ENCODE measurements at regions not wholly inside any gene's neighbourhood (a gene's known extent, or its start where the extent isn't known, plus 50 kb on each side); places are given as distances from the start of the nearest gene placed in this dataset.

- Mint-ChIP-seq H3K9me3 (ENCODE audit: unreplicated experiment) (no peaks in the 10 kb centered on the region), H3K4me3 (ENCODE audit: unreplicated experiment) (no peak overlapping the region), H3K27ac (ENCODE audit: low read depth, unreplicated experiment) (no peak overlapping the region), H3K27me3 (ENCODE audit: insufficient read depth, unreplicated experiment) (peaks cover 49% of the 10 kb centered on the region), H3K4me1 (ENCODE audit: insufficient read depth, unreplicated experiment) (no peaks in the 10 kb centered on the region), H3K36me3 (ENCODE audit: insufficient read depth, unreplicated experiment) (no peaks in the 10 kb centered on the region)
- no TSS peak for BruUV-seq (replicated peaks)
- DNase-seq (ENCODE audit: unreplicated experiment) = no peak
- intact Hi-C loops (cut with micrococcal nuclease) = no loop called here
- ChIA-PET CTCF (no interaction called here), POLR2A (no interaction called here)
- TF ChIP-seq, protein P1, sequence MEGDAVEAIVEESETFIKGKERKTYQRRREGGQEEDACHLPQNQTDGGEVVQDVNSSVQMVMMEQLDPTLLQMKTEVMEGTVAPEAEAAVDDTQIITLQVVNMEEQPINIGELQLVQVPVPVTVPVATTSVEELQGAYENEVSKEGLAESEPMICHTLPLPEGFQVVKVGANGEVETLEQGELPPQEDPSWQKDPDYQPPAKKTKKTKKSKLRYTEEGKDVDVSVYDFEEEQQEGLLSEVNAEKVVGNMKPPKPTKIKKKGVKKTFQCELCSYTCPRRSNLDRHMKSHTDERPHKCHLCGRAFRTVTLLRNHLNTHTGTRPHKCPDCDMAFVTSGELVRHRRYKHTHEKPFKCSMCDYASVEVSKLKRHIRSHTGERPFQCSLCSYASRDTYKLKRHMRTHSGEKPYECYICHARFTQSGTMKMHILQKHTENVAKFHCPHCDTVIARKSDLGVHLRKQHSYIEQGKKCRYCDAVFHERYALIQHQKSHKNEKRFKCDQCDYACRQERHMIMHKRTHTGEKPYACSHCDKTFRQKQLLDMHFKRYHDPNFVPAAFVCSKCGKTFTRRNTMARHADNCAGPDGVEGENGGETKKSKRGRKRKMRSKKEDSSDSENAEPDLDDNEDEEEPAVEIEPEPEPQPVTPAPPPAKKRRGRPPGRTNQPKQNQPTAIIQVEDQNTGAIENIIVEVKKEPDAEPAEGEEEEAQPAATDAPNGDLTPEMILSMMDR (IDR thresholded peaks at IDR 0.05; ENCODE audit: unreplicated experiment) = no peak
These were observed 154.0 kb upstream of the SYNPR start for GRCh38 chr3:63124090-63124489.

DNA sequence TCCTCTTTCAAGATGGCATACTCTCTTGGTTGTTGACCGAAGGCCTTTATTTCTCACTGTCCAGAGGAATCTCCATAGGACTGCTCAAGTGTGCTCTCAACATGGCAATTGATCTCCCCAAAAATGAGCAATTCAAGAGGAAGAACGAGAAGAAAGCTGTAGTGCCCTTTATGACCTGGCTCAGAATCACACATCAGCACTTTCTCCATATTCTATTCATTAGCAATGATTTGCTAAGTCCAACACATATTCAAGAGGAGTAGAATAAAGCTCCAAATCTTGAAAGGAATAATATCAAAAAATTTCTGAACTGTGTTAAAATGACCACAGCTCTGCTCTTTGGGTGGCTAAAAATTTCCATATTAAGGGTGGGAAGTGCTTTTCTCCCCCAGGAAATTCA lies 151.6 kb upstream of the SYNPR start:
- H3K27ac Mint-ChIP-seq (ENCODE audit: low read depth, unreplicated experiment) = no peak overlapping the region
- H3K36me3 Mint-ChIP-seq (ENCODE audit: insufficient read depth, unreplicated experiment) = no peaks in the 10 kb centered on the region
- no peaks in the 10 kb centered on the region for H3K4me1 Mint-ChIP-seq (ENCODE audit: insufficient read depth, unreplicated experiment)
- DNase-seq (ENCODE audit: unreplicated experiment) = no peak
- H3K27me3 Mint-ChIP-seq (ENCODE audit: insufficient read depth, unreplicated experiment) = peaks cover 30% of the 10 kb centered on the region
- H3K4me3 Mint-ChIP-seq (ENCODE audit: unreplicated experiment) = no peak overlapping the region
- TF ChIP-seq, protein P1 (IDR thresholded peaks at IDR 0.05; ENCODE audit: unreplicated experiment) = no peak
- no TSS peak for BruUV-seq (replicated peaks)
- POLR2A ChIA-PET = no interaction called here
- intact Hi-C loops (cut with micrococcal nuclease) = no loop called here
- CTCF ChIA-PET = no interaction called here
- no peaks in the 10 kb centered on the region for H3K9me3 Mint-ChIP-seq (ENCODE audit: unreplicated experiment)

GRCh38 chr3:63128380-63128779 lies 149.7 kb upstream of the SYNPR start:
- Mint-ChIP-seq H3K9me3 (ENCODE audit: unreplicated experiment) (no peaks in the 10 kb centered on the region), H3K36me3 (ENCODE audit: insufficient read depth, unreplicated experiment) (no peaks in the 10 kb centered on the region)

DNA sequence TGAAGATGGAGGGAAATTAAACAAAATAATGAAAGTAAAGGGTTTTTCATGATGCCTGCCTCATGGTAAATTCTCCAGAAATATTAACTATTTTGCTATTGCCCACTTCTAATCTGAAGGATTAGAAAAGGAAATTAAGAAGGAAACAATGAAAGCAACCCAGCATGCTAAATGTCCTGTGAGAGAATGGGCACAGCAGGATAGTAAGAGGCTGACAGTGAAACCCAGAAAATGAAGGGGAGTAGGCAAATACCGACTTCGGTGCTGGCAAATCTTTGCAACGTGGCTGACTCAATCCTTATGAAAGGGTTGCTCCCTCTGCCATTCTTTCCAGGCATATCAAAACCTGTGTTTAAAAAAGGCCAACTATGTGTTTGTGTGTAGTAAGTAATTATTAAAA lies 147.5 kb upstream of the SYNPR start:
- TF ChIP-seq, protein P1 (IDR thresholded peaks at IDR 0.05; ENCODE audit: unreplicated experiment) = no peak
- DNase-seq (ENCODE audit: unreplicated experiment) = no peak
- no TSS peak for BruUV-seq (replicated peaks)
- intact Hi-C loops (cut with micrococcal nuclease) = no loop called here
- ChIA-PET CTCF (no interaction called here), POLR2A (no interaction called here)
- no peaks in the 10 kb centered on the region for H3K4me1 Mint-ChIP-seq (ENCODE audit: insufficient read depth, unreplicated experiment)
- no peak overlapping the region for H3K27ac Mint-ChIP-seq (ENCODE audit: low read depth, unreplicated experiment)
- H3K36me3 Mint-ChIP-seq (ENCODE audit: insufficient read depth, unreplicated experiment) = no peaks in the 10 kb centered on the region
- H3K9me3 Mint-ChIP-seq (ENCODE audit: unreplicated experiment) = no peaks in the 10 kb centered on the region
- peaks cover 11% of the 10 kb centered on the region for H3K27me3 Mint-ChIP-seq (ENCODE audit: insufficient read depth, unreplicated experiment)
- H3K4me3 Mint-ChIP-seq (ENCODE audit: unreplicated experiment) = no peak overlapping the region

More at GRCh38 chr3:63128380-63128779, 149.7 kb upstream of the SYNPR start:
- Mint-ChIP-seq H3K27me3 (ENCODE audit: insufficient read depth, unreplicated experiment) (peaks cover 12% of the 10 kb centered on the region), H3K4me1 (ENCODE audit: insufficient read depth, unreplicated experiment) (no peaks in the 10 kb centered on the region), H3K27ac (ENCODE audit: low read depth, unreplicated experiment) (no peak overlapping the region), H3K4me3 (ENCODE audit: unreplicated experiment) (no peak overlapping the region)
- no TSS peak for BruUV-seq (replicated peaks)
- ChIA-PET POLR2A (interaction anchor here (0.5 kb wide), 1 partner anchor 32 kb away, joined by 3 read pairs; no protein-coding TSS in a partner anchor), CTCF (interaction anchor here (0.6 to 0.7 kb wide), 2 partner anchors 18 to 100 kb away, joined by 3 read pairs; no protein-coding TSS in a partner anchor)
- TF ChIP-seq, protein P1 (IDR thresholded peaks at IDR 0.05; ENCODE audit: unreplicated experiment) = no peak
- no peak for DNase-seq (ENCODE audit: unreplicated experiment)
- intact Hi-C loops (cut with micrococcal nuclease) = no loop called here
